ENCODE measurements at regions not wholly inside any gene's neighbourhood (a gene's known extent, or its start where the extent isn't known, plus 50 kb on each side); places are given as distances from the start of the nearest gene placed in this dataset.

GRCh38 chr9:108746864-108747263 is 108.9 kb downstream of the ACTL7B start:
- TF ChIP-seq CTCF (IDR thresholded peaks at IDR 0.05; ENCODE audit: low read depth, low read length) = no peak
- no peak for TF ChIP-seq POLR2A (IDR thresholded peaks at IDR 0.05; ENCODE audit: extremely low read depth, insufficient read length)
- no peak for TF ChIP-seq MAX (IDR thresholded peaks at IDR 0.05; ENCODE audit: low read depth, low read length)
- no peak for TF ChIP-seq MYC (IDR thresholded peaks at IDR 0.05; ENCODE audit: low read depth, low read length)
